HEK293T (cell line): ENCODE measurements at regions not wholly inside any gene's neighbourhood (a gene's known extent, or its start where the extent isn't known, plus 50 kb on each side); places are given as distances from the start of the nearest gene placed in this dataset.

Source experiments
- ELF4 ChIP-seq: fragments of 450-650 bp; IDR thresholded peaks from 2 replicates; pipeline ENCODE4 v1.6.1; 2017; ENCODE audit warnings: antibody characterized with exemption
- FOXA1 ChIP-seq: fragments of 450-650 bp; IDR thresholded peaks from 2 replicates; pipeline ENCODE4 v1.6.1; 2016; ENCODE audit warnings: mild to moderate bottlenecking
- FOXM1 ChIP-seq: fragments of 450-650 bp; IDR thresholded peaks from 2 replicates; pipeline ENCODE4 v1.6.1; 2017; ENCODE audit warnings: mild to moderate bottlenecking, borderline replicate concordance
- NFRKB ChIP-seq: fragments of 450-650 bp; IDR thresholded peaks from 2 replicates; pipeline ENCODE4 v1.6.1; 2016; ENCODE audit warnings: mild to moderate bottlenecking, moderate library complexity
- PKNOX1 ChIP-seq: fragments of 450-650 bp; IDR thresholded peaks from 2 replicates; pipeline ENCODE4 v1.6.1; 2016
- SP1 ChIP-seq: fragments of 450-650 bp; IDR thresholded peaks from 2 replicates; pipeline ENCODE4 v1.6.1; 2017

GRCh38 chr1:194289569-194290266, 1103.3 kb upstream of the B3GALT2 start:
- no peak for TF ChIP-seq SP1
- TF ChIP-seq FOXM1, result no peak
- TF ChIP-seq ELF4, result no peak
- no peak for TF ChIP-seq NFRKB
- TF ChIP-seq FOXA1, result no peak
- no peak for TF ChIP-seq PKNOX1
